ENCODE measurements at regions not wholly inside any gene's neighbourhood (a gene's known extent, or its start where the extent isn't known, plus 50 kb on each side); places are given as distances from the start of the nearest gene placed in this dataset.

DNA sequence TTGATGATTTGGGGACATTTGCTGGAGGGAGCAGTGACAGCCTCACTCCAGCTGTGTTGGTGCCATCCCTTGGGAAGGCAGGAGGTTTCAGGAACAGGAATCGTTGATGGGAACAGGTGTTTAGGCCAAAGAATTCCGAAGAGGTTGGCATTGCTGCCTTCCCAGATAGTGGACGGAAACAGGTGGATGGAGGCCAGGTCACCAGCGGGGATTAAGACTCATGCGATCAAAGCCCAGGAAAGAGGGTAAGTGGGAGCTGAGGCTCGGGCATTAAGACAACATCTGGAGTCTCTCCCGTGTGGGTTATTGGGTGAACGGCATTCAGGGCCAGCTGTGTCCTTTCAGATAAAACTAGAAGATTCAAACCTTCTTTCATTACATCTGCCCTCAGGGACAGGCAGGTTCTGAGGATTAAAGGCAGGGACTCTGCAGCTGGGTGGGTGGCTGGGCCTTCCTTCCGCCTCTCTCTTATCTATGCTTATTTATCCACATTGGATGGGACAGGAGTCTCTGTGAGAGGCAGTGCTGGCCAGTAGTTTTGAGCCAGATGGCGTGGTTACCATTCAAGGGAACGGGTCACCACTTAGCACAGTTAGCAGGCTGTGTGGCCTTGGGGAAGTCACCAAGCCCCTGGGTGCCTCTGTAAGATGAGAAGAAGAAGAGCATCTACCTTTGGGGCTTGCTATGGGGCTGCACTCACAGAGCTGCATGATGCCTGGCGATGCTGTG is 67.6 kb downstream of the INSIG1 start:
- Histone ChIP-seq H3K4me2 (ENCODE audit: low read depth, low read length) (no peak overlapping the region), H4K20me1 (ENCODE audit: insufficient read depth, low read length) (no peaks in the 10 kb centered on the region), H3K9ac (ENCODE audit: low read length) (no peak overlapping the region), H3K9me3 (replicated peaks; ENCODE audit: insufficient read depth, low read length) (no peaks in the 10 kb centered on the region), H3F3A (ENCODE audit: insufficient read depth, low read length) (no peaks in the 10 kb centered on the region), H3K79me2 (ENCODE audit: low read length) (no peaks in the 10 kb centered on the region), H3K27me3 (replicated peaks; ENCODE audit: insufficient read depth, low read length) (peaks cover 62% of the 10 kb centered on the region), H3K4me3 (ENCODE audit: low read length) (no peak overlapping the region), H3K4me1 (ENCODE audit: low read length) (no peaks in the 10 kb centered on the region), H3K27ac (ENCODE audit: low read length) (no peak overlapping the region), H2AFZ (ENCODE audit: low read length) (no peak overlapping the region), H3K9me2 (replicated peaks; ENCODE audit: insufficient read depth, low read length) (no peaks in the 10 kb centered on the region), H3K36me3 (replicated peaks; ENCODE audit: insufficient read depth, low read length) (no peaks in the 10 kb centered on the region)
- TF ChIP-seq EZH2phosphoT487 (IDR thresholded peaks at IDR 0.05; ENCODE audit: low read length) (no peak), EZH2 (optimal IDR thresholded peaks at IDR 0.05; ENCODE audit: low read depth, low read length) (no peak)
- TF ChIP-seq, protein P1, sequence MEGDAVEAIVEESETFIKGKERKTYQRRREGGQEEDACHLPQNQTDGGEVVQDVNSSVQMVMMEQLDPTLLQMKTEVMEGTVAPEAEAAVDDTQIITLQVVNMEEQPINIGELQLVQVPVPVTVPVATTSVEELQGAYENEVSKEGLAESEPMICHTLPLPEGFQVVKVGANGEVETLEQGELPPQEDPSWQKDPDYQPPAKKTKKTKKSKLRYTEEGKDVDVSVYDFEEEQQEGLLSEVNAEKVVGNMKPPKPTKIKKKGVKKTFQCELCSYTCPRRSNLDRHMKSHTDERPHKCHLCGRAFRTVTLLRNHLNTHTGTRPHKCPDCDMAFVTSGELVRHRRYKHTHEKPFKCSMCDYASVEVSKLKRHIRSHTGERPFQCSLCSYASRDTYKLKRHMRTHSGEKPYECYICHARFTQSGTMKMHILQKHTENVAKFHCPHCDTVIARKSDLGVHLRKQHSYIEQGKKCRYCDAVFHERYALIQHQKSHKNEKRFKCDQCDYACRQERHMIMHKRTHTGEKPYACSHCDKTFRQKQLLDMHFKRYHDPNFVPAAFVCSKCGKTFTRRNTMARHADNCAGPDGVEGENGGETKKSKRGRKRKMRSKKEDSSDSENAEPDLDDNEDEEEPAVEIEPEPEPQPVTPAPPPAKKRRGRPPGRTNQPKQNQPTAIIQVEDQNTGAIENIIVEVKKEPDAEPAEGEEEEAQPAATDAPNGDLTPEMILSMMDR (IDR thresholded peaks at IDR 0.05; ENCODE audit: low read length), result no peak
- no peak for DNase-seq

DNA sequence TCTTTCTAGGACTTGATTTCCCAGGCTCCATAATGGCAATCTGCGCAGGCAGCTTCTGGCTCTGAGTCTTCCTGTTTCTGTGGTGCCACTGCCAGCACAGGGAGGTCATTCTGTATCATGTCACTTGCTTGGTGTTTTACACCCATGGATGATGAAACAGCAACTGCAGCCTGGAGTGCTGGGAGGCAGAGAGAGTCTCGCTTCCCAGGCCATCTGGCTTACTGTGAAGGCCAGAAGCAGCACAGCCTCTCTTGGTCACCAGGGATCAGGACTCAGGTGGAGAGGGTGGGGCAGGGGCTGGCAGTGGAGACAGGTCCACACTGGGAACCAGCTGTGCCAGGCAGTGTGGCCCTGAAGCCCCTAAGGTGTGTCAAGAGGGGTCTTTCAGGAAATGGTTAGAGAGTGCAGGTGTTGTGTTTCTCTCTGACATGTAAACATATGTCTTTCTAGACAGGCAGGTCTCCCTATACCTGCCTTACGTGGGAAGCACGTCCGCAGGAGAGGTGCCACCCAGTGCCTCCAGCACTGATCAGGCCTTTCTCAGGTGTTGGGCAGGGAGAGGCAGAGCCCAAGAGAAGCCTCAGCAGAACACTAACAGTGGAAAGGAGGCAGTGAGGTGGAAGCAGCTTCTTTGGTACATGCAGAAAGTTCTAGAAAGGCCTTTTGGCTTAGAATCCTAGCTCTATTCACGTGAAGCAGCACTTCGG is 71.4 kb downstream of the INSIG1 start:
- no peak overlapping the region for H2AFZ ChIP-seq (ENCODE audit: low read length)
- H3K36me3 ChIP-seq (replicated peaks; ENCODE audit: insufficient read depth, low read length), result no peaks in the 10 kb centered on the region
- no peaks in the 10 kb centered on the region for H4K20me1 ChIP-seq (ENCODE audit: insufficient read depth, low read length)
- H3F3A ChIP-seq (ENCODE audit: insufficient read depth, low read length), result no peaks in the 10 kb centered on the region
- no peaks in the 10 kb centered on the region for H3K79me2 ChIP-seq (ENCODE audit: low read length)
- TF ChIP-seq EZH2 (optimal IDR thresholded peaks at IDR 0.05; ENCODE audit: low read depth, low read length) (no peak), EZH2phosphoT487 (IDR thresholded peaks at IDR 0.05; ENCODE audit: low read length) (no peak)
- TF ChIP-seq, protein P1 (IDR thresholded peaks at IDR 0.05; ENCODE audit: low read length), result no peak
- H3K9ac ChIP-seq (ENCODE audit: low read length), result no peak overlapping the region
- H3K4me1 ChIP-seq (ENCODE audit: low read length), result no peaks in the 10 kb centered on the region
- no peak overlapping the region for H3K4me2 ChIP-seq (ENCODE audit: low read depth, low read length)
- no peaks in the 10 kb centered on the region for H3K9me3 ChIP-seq (replicated peaks; ENCODE audit: insufficient read depth, low read length)
- no peak overlapping the region for H3K27ac ChIP-seq (ENCODE audit: low read length)
- H3K27me3 ChIP-seq (replicated peaks; ENCODE audit: insufficient read depth, low read length), result peaks cover 68% of the 10 kb centered on the region
- H3K9me2 ChIP-seq (replicated peaks; ENCODE audit: insufficient read depth, low read length), result no peaks in the 10 kb centered on the region
- H3K4me3 ChIP-seq (ENCODE audit: low read length), result no peak overlapping the region
- DNase-seq, result no peak

DNA sequence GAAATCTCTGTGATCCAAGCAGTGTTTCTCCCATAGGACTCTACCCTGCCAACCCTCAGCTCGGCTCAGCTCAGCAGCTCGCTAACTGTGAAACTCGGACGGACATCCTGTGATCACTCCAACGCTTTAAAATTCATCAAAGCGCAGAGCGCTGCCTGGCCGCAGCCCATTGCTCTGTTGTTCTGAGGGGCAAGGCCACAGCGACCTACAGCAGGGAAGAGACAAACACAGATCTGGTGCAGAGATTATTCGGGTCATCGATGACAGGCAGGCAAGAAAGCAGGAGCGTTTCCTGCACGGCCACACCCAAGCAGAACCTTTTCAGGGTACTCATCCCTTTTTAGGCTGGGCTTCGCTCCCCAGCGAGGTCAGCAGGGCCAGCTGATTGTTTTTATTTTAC is 72.1 kb downstream of the INSIG1 start:
- Histone ChIP-seq H3K27ac (ENCODE audit: low read length) (no peak overlapping the region), H3K4me1 (ENCODE audit: low read length) (no peaks in the 10 kb centered on the region), H3K27me3 (replicated peaks; ENCODE audit: insufficient read depth, low read length) (peaks cover 66% of the 10 kb centered on the region)

More for the DNA sequence above, 72.1 kb downstream of the INSIG1 start:
- Histone ChIP-seq H3K79me2 (ENCODE audit: low read length) (no peaks in the 10 kb centered on the region), H3K9ac (ENCODE audit: low read length) (no peak overlapping the region), H3K4me2 (ENCODE audit: low read depth, low read length) (no peak overlapping the region), H4K20me1 (ENCODE audit: insufficient read depth, low read length) (no peaks in the 10 kb centered on the region), H3K9me3 (replicated peaks; ENCODE audit: insufficient read depth, low read length) (no peaks in the 10 kb centered on the region), H3K4me3 (ENCODE audit: low read length) (no peak overlapping the region), H3K9me2 (replicated peaks; ENCODE audit: insufficient read depth, low read length) (no peaks in the 10 kb centered on the region), H3F3A (ENCODE audit: insufficient read depth, low read length) (no peaks in the 10 kb centered on the region), H3K36me3 (replicated peaks; ENCODE audit: insufficient read depth, low read length) (no peaks in the 10 kb centered on the region), H2AFZ (ENCODE audit: low read length) (no peak overlapping the region)
- TF ChIP-seq EZH2 (optimal IDR thresholded peaks at IDR 0.05; ENCODE audit: low read depth, low read length) (no peak), EZH2phosphoT487 (IDR thresholded peaks at IDR 0.05; ENCODE audit: low read length) (no peak)
- TF ChIP-seq, protein P1 (IDR thresholded peaks at IDR 0.05; ENCODE audit: low read length), result no peak
- DNase-seq, result no peak

Data from MM.1S (cell line).